ENCODE measurements at regions not wholly inside any gene's neighbourhood (a gene's known extent, or its start where the extent isn't known, plus 50 kb on each side); places are given as distances from the start of the nearest gene placed in this dataset.
"Not testable (repeated sequence)": the region's sequence is repeated elsewhere in the genome, so short reads cannot be mapped to it uniquely, and the experiment has no call there.

DNA sequence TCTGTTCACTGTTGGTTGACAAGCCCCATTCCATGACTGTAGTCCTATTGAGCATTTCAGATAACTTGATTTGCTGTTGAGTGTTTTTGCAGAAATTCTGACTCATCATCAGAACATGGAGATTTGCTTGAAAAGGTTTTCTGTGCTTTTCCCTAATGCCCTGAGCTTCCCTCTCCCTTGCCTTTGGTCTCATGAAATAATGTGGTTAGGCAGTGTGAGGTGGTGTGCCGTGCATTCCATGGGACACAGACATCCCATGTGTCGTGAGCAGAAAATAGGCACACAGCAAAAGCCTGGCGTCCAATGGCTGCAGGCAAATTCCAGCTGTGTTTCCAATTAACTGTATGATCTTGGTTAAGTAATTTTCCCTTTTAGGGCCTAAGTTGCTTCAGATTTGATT is 197.4 kb downstream of the DLEU7 start:
- no peak for DNase-seq (ENCODE audit: low read depth)

GRCh38 chr13:50649211-50649610 is 194.3 kb downstream of the DLEU7 start:
- no peak for DNase-seq (ENCODE audit: low read depth)

DNA sequence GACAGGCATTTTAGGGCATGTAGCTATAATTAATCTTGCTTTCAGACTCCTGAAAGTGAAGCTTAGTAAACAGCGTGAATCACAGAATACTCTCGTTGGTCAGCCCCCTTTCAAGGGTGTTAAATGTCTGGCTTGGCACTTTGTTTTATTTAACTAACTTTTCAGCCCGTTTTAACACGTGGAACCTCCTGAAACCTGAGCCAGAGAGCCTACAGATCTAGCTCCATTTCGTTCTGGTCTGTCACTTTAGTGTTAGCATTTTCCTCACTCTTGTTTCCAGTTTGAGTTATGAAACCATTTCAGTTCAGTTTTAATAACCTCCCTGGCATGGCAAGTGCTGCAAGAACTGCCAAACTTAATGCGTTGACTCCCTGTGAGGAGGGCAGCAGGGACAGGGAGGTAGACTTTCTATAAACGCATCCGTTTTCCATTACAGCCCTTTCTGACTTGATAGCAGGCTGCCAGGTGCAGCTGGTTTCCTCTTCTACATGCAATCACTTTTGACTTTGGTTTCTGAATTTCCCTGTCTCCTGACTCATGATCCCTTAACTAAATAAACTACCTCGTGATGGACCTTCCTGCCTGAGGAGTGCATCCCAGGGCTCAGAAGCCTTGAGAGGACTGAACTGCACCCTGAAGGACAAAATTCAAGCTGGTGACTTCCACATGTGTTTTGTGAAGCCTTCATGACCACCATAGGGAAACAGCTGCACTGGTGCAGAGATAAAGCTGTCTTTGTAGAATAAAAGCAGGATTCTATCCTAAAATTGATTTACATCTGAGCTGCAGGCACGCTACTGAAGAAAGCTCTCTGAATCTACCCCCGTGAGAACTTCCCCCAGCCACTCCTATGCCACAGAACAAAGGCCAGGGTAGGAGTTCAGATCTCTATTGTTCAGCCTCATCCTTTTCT is 192.6 kb downstream of the DLEU7 start:
- DNase-seq (ENCODE audit: low read depth), result no peak

DNA sequence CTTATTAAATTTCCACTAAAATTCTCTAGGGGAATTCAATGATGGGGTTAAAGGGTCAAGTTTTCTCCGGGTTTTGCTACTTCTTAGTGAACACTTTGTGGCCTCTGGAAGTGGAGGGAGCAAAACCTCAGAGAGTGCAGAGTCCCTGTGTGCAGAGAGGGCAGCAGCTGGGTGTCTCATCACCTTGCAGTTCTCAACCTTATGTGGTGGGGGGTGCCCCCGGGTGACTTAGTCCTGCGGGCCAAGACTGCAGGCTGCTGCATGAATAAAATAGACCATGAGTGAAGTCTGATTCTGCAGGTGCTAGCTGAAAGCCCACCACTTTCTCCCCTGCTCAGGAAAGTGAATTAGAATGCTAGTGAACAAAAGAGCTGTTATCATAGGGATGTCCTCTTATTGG is 191.6 kb downstream of the DLEU7 start:
- DNase-seq (ENCODE audit: low read depth), result no peak

GRCh38 chr13:50654331-50654730 is 189.2 kb downstream of the DLEU7 start:
- no peak for DNase-seq (ENCODE audit: low read depth)

DNA sequence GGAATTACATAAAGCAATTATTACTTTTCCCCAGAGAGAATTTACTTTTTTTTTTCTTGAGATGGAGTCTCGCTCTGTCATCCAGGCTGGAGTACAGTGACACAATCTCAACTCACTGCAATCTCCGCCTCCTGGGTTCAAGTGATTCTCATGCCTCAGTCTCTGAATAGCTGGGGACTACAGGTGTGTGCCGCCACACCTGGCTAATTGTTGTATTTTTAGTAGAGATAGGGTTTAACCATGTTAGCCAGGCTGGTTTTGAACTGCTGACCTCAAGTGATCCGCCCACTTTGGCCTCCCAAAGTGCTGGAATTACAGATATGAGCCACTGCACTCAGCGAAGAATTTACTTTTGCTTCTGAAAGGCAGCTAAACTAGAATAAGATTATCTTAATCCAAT is 181.6 kb downstream of the DLEU7 start:
- not testable (repeated sequence) for DNase-seq (ENCODE audit: low read depth)

DNA sequence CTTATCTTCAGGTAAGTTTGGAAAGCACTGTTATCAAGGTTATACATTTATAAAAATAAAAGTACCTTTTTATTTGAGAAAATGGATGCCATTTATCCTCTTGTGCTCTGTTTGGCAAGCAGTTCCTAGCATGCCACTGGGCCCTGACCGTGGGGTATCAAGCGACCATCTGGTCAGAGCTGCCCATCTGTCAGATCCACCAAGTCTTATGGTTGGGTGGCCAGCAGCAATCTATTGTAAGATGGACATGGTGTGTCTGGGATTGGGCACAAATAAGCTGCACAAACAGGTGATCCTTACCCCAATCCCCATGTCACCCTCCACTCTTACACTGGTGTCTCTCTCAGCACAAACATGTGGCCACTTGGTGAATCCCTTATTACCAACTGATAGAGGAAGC is 178.5 kb downstream of the DLEU7 start:
- no peak for DNase-seq (ENCODE audit: low read depth)

DNA sequence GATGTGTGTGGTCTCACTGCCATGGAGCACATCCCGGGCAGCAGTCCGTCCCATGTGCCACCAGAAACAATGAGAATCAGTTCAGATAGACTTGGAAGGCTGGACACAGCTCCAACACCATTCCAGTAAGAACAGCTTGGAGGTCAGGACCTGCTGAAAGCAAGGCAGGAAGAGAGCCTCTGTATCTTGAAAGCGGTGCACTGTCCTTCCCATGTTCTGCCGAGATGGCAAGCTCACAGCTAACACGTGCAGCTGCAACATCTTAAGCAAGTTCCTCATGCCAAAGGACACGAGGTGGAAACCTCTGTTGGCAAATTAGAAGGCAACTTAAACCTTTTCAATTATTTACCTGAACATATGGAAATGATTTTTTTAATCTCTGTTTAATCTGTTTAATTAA is 175.4 kb downstream of the DLEU7 start:
- DNase-seq (ENCODE audit: low read depth), result no peak

DNA sequence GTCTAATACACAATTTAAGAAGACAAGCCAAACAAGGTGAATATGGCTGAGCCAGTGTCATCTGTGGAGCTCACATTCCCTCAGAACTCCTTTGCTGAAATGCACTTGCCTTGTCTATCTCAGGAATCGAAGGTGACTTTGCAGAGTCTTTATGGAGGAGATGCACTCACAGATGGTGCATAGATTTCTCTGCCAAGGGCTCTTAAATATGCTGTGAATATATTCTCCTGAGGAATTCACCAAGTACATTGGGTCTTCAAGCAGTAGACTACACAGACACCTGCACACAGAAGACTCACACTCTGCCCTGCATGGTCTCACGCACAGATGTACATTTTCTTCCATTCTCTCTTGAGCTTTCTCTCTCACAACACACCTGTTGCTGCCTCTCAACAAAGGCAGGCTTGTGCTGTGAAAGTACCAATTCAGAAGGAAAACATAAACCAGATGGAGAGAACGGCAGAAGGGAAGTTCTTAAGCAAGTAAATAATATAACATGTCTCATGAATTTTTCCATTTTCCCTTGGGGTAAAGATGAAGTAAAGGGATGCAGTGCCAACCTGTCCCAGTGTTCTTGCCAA is 174.7 kb downstream of the DLEU7 start:
- no peak for DNase-seq (ENCODE audit: low read depth)

GRCh38 chr13:50670272-50670671 is 173.2 kb downstream of the DLEU7 start:
- DNase-seq (ENCODE audit: low read depth), result no peak

DNA sequence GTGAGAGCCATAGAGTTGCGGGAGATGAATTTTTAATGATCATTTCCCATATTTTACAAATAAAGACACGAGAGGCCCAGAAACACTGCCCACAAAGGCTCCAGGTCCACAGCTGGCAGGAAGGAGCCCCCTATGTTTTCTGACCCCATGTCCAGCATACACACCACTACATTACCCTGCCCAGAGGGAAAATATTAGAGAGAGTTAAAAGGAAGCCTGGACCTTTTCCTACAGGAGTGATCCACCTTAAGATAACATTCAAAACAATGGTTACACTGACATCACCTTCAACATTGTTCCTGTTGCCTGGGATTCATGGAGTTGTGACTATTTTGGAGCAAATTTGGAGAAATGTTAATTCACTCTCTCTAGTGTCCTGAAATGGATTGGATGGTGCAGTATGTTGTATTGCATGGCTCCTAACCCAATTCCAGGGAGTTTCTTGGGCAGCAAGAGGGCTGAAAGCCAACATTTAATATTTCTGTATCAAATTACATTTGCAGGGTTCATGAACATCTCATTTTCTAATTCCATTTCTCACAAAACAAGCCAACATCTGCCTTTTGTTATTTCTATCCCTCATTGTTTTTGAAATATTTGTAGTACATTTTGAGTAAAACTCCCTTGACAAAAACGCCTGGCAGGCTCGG is 172.5 kb downstream of the DLEU7 start:
- DNase-seq (ENCODE audit: low read depth), result no peak

DNA sequence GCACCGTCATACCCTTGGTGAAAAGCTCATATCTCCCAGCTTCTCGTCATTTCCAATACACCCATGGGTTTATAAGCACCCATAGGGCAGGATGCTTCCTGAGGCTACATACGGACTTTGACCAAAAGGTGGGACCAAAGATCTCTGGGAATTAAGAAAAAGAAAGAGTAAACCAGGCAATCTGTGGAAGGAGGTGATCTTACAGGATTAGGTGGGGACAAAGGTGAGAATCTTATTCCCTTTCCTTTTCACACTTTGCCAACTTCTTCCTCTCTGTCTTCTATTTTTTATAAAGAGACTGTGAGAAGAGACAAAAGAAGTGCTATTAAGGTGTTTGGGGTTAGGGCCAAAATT is 172.0 kb downstream of the DLEU7 start:
- DNase-seq (ENCODE audit: low read depth), result no peak

DNA sequence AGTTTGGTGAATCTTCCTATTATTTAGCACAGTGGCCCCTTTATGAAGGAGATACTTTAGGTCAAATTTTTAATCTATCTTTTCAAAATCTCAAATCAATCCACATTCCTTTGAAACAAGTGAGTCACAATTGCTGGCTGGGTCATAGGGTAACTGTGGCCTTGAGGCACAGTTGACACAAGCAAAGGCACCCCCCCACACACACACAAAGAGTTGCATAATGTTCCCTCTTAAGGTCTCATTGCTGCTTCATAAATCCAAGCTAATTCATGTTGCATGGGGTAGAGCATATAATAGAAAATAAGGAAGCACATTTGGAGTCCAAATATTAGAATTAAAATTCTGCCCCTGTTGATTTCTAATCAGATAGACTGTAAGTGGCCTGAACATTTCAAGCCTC is 171.5 kb downstream of the DLEU7 start:
- no peak for DNase-seq (ENCODE audit: low read depth)

GRCh38 chr13:50675651-50676050 is 167.8 kb downstream of the DLEU7 start:
- DNase-seq (ENCODE audit: low read depth), result no peak

GRCh38 chr13:50676602-50677001 is 166.9 kb downstream of the DLEU7 start:
- no peak for DNase-seq (ENCODE audit: low read depth)

DNA sequence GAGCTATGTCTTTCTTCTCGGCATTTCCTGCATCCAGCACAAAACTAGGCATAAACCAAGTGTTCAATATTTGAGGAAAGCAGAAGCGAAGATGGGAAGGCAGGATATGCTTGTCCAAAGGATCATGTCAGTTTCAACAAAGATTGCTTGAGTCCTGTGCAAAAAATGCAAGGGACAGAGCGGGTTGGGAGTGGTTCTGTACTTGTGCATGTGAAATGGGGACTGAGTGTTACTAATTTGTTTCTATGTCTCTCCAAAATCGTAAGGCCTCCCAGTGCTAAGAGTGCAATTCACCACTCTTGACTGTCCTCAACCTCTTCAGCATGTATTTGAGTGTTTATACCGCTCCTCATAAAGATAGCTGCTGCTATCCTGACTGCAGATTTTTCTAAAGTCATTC is 166.2 kb downstream of the DLEU7 start:
- DNase-seq (ENCODE audit: low read depth), result no peak

DNA sequence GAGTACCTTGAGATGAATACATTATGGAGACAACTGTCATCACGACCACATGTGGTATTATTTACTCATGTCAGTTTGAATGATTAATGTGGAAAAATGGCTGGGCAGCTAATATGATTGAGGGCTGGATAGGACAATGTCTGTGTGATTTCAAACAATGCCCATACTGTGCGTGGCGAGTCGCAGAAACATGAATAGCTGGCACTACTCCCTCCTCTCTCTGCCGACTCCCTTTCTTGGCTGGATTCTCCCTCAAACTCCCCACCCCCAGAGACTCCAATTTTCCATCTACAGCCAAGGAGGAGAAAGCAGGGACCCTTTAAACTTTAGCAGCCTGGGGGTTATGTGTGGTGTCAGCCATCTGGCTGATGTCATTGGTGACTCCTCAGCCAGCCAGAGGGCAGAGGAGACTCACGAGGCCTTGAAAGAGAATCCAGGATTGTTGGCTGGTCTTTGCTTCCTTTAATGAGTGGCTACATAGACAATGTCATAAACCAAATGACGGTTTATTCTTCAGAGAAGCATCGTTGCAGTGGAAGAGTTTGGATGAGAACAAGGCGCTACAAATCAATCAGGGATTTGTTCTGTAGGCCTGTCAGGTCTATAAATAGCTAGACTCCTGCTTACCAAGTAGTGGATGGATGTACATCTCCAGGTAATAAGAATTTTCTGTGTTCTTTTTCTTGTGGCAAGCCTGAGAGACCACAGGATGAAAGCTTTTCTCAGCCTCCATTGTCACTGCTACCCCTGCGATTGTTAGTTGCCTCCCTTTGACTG is 165.6 kb downstream of the DLEU7 start:
- no peak for DNase-seq (ENCODE audit: low read depth)

GRCh38 chr13:50678464-50679162 is 164.9 kb downstream of the DLEU7 start:
- DNase-seq (ENCODE audit: low read depth), result no peak

GRCh38 chr13:50679321-50679720 is 164.2 kb downstream of the DLEU7 start:
- DNase-seq (ENCODE audit: low read depth), result no peak

GRCh38 chr13:50682002-50682401 is 161.5 kb downstream of the DLEU7 start:
- DNase-seq (ENCODE audit: low read depth), result no peak

DNA sequence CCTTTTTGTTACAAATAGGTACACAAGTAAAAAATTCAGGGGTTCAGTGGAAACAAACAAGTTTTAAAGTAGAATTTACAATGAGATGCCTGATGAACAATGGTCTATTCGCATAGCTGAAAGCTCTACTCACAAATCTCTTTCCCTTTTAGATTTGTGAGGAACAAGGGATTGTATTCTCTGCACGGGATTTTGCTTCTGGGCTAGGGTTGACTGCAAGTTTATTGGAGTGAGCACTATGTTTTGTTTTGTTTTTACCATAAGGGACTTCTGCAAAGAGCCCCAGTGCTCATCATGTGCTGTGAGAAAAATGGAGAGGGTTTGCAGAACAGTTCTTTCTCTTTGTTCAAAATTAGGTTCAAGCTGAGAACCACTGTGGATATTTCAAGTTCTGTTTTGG is 160.5 kb downstream of the DLEU7 start:
- no peak for DNase-seq (ENCODE audit: low read depth)

DNA sequence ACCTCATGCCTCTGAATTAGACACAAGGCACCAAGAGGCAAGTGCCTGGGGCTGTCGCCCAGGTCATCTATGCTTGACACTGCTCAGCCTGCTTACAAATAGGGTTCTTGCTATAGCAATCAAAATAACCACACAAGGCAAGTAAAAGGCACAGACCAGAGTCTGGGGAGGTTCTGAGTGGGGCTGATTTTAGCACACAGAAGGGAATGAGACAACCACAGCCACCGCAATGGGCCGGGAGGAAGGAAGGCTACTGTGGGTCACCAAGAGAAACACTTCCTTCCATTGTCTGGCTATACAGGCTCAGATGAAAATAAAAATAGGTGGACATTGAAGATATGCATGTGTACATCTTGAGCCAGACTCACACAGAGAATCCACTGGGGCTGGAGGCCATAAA is 159.1 kb downstream of the DLEU7 start:
- DNase-seq (ENCODE audit: low read depth), result no peak

Measured in stimulated activated CD8-positive, alpha-beta memory T cell treated with anti-CD3 and anti-CD28 coated beads, Interleukin-12 subunit alpha, Interleukin-12 subunit beta, amount 100 ng/mL, for 4 hours (primary cell).